Stimulated activated CD8-positive, alpha-beta memory T cell treated with anti-CD3 and anti-CD28 coated beads, Interleukin-15, amount 100 ng/mL, for 48 hours (primary cell): ENCODE measurements at regions not wholly inside any gene's neighbourhood (a gene's known extent, or its start where the extent isn't known, plus 50 kb on each side); places are given as distances from the start of the nearest gene placed in this dataset.
A peak's percentile ranks its signal among the peaks of the same experiment; 100 is the strongest.
"Not testable (repeated sequence)": the region's sequence is repeated elsewhere in the genome, so short reads cannot be mapped to it uniquely, and the experiment has no call there.

Experiments
- DNase-seq, 2 donors: peaks; one replicate each; pipeline ENCODE4 v3.0.0-alpha.2; 2020; ENCODE audit warnings: low read depth in 2 of 2

GRCh38 chr3:140863580-140864009 is 78.0 kb upstream of the SLC25A36 start:
- peak in 1 of 2 donors; percentile 7 for DNase-seq

DNA sequence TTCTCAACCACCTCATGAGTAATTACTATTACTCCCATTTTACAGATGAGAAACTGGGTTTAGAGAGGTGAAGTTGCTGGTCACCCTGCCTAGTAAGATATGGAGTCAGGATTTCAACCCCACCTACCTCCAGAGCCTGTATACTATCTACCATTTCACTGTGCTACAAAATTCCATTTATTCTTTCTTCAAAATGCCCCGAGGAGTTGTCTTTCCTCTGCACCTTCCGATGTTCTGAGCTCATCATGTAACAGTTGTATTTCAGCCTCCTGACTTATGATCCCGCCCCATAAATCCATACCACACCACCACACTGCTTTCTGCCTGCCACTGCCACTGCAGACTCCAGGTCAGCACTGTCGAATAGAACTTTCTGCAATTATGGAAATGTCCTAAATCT is 71.3 kb upstream of the SLC25A36 start:
- no peak for DNase-seq

GRCh38 chr3:140871022-140871421 is 70.6 kb upstream of the SLC25A36 start:
- DNase-seq = no peak

GRCh38 chr3:140872165-140872564 is 69.5 kb upstream of the SLC25A36 start:
- DNase-seq = not testable (repeated sequence)

DNA sequence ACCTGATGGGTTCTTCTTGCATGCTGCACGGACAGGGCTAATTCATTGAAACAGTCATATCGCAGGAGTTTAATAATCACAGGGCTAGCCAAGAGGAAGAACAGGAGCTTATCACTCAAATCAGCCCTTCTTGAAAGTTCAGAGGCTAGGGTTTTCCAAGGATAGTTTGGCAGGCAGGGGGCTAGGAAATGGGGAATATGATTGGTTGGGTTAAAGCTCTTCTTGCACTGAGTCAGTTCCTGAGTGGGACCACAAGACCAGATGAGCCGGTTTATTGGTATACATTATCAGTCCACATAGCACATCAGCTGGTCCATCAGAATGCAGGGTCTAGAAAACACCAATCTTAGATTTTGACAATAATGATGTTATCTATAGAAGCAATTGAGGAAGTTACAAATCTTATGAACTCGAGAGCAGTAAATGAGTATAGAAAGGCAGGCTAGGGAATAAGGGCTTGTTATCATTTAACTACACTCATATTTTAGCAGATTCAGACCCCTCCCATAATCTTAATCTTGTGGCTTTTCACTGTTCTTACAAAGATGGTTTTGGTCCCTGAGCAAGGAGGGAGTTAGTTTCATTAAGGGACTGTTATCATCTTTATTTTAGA is 58.1 kb upstream of the SLC25A36 start:
- DNase-seq = no peak

- not testable (repeated sequence) for DNase-seq
Observed at GRCh38 chr3:140885697-140886096, 55.9 kb upstream of the SLC25A36 start.
